Smooth muscle cell (in vitro differentiated cells): ENCODE measurements at regions not wholly inside any gene's neighbourhood (a gene's known extent, or its start where the extent isn't known, plus 50 kb on each side); places are given as distances from the start of the nearest gene placed in this dataset.

Experiments
- DNase-seq: peaks from one replicate; lab custom pipeline; 2025; ENCODE audit not compliant: unreplicated experiment; lab: John Stamatoyannopoulos, UW
- H2AFZ ChIP-seq: fragments of 200-600 bp; sonication (generic); 2 replicates; pipeline ENCODE4 v1.6.0; 2016; ENCODE audit warnings: antibody characterized with exemption, low read depth, mild to moderate bottlenecking
- H3F3A ChIP-seq: fragments of 200-600 bp; sonication (generic); 2 replicates; pipeline ENCODE4 v1.6.0; 2017; ENCODE audit warnings: antibody characterized with exemption, low read depth
- H3K27ac ChIP-seq: fragments of 200-600 bp; sonication (generic); 2 replicates; pipeline ENCODE4 v1.5.1; 2016; ENCODE audit warnings: low read depth, mild to moderate bottlenecking
- H3K27me3 ChIP-seq: fragments of 200-600 bp; sonication (generic); 2 replicates; pipeline ENCODE4 v1.6.1; 2016; ENCODE audit warnings: low read depth, mild to moderate bottlenecking
- H3K36me3 ChIP-seq: fragments of 200-600 bp; sonication (generic); 2 replicates; pipeline ENCODE4 v1.5.1; 2016; ENCODE audit warnings: low read depth
- H3K4me1 ChIP-seq: fragments of 200-600 bp; sonication (generic); 2 replicates; pipeline ENCODE4 v1.5.1; 2016; ENCODE audit warnings: low read depth
- H3K4me2 ChIP-seq: fragments of 200-600 bp; sonication (generic); 2 replicates; pipeline ENCODE4 v1.6.0; 2016; ENCODE audit warnings: mild to moderate bottlenecking
- H3K4me3 ChIP-seq: fragments of 200-600 bp; sonication (generic); 2 replicates; pipeline ENCODE4 v1.5.1; 2016; ENCODE audit warnings: mild to moderate bottlenecking
- H3K79me2 ChIP-seq: fragments of 200-600 bp; sonication (generic); 2 replicates; pipeline ENCODE4 v1.6.0; 2016; ENCODE audit warnings: low read depth, mild to moderate bottlenecking
- H3K9ac ChIP-seq: fragments of 200-600 bp; sonication (generic); 2 replicates; pipeline ENCODE4 v1.6.0; 2016; ENCODE audit warnings: low read depth
- H3K9me3 ChIP-seq: fragments of 200-600 bp; sonication (generic); replicated peaks from 2 replicates; pipeline ENCODE4 v1.5.1; 2016; ENCODE audit warnings: low read depth
- H4K20me1 ChIP-seq: fragments of 200-600 bp; sonication (generic); 2 replicates; pipeline ENCODE4 v1.6.0; 2016; ENCODE audit warnings: low read depth
- WGBS: methylation state at CpG from one replicate; pipeline ENCODE4 v1.1.7; 2016; ENCODE audit warnings: low lambda C conversion rate; 5-methylcytosine and 5-hydroxymethylcytosine counted together
- TF ChIP-seq, protein P1 (sequence below): fragments of 200-600 bp; sonication (generic); IDR thresholded peaks from 2 replicates; pipeline ENCODE4 v1.5.1; 2017; ENCODE audit warnings: borderline replicate concordance, mild to moderate bottlenecking, antibody characterized with exemption; ENCODE audit not compliant: insufficient read depth, poor library complexity, severe bottlenecking

DNA sequence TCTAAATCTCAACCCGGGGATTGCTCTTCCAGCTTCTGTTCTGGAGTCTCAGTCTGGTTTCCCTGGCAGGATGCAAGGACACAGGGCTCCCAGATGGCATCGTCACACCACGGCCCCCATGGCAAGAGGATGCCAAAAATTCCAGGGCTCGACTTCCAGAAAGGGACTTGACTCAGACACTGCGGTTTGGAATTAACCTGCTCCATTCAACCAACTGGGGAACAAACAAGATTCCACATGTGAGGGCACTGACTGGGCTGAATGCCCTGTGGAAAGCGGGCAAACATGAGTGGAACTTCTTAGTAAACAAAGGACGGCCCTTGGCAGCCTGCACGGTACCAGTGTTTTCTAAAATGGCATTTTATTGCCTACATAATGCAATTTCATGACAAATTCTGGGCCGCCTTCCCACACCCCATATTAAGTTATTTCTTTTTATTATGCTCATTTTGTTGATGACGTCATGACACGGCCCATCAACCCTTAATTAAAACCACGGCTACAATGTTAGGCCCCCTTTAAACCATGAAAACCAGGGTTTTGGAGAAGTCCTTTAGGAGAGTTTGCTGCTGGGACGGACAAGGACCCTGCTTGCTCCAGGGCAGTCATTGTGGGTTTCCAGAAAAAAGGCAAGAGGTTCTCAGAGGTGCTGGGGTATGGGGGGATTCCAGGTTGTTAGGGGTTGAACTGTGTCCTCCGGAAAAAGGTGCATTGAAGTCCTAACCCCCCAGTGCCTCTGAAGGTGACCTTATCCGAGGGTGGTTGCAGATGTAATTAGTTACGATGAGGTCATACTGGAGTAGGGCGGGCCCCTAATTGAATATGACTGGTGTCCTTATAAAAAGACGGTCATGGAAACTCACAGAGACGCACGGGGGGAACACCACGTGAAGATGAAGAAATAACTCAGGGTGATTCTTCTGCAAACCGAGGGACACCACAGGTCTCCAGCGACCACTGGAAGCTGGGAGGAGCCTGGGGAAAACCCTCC, 205.6 kb downstream of the FOXL1 start:
- Histone ChIP-seq H2AFZ (no peak overlapping the region), H3K79me2 (no peaks in the 10 kb centered on the region), H3K4me3 (no peak overlapping the region), H4K20me1 (no peaks in the 10 kb centered on the region), H3K9me3 (no peaks in the 10 kb centered on the region), H3K36me3 (no peaks in the 10 kb centered on the region), H3K27me3 (no peaks in the 10 kb centered on the region), H3K27ac (no peak overlapping the region), H3F3A (no peaks in the 10 kb centered on the region), H3K4me2 (no peak overlapping the region), H3K4me1 (no peaks in the 10 kb centered on the region), H3K9ac (no peak overlapping the region)
- 86% methylated on average over 23 of the region's 23 CpGs for WGBS
- DNase-seq: no peak
- TF ChIP-seq, protein P1, sequence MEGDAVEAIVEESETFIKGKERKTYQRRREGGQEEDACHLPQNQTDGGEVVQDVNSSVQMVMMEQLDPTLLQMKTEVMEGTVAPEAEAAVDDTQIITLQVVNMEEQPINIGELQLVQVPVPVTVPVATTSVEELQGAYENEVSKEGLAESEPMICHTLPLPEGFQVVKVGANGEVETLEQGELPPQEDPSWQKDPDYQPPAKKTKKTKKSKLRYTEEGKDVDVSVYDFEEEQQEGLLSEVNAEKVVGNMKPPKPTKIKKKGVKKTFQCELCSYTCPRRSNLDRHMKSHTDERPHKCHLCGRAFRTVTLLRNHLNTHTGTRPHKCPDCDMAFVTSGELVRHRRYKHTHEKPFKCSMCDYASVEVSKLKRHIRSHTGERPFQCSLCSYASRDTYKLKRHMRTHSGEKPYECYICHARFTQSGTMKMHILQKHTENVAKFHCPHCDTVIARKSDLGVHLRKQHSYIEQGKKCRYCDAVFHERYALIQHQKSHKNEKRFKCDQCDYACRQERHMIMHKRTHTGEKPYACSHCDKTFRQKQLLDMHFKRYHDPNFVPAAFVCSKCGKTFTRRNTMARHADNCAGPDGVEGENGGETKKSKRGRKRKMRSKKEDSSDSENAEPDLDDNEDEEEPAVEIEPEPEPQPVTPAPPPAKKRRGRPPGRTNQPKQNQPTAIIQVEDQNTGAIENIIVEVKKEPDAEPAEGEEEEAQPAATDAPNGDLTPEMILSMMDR: no peak

GRCh38 chr16:86786338-86786737, 208.0 kb downstream of the FOXL1 start:
- TF ChIP-seq, protein P1: no peak
- 95% methylated on average over 4 of the region's 4 CpGs for WGBS

GRCh38 chr16:86786994-86787393, 208.6 kb downstream of the FOXL1 start:
- TF ChIP-seq, protein P1: no peak
- Histone ChIP-seq H3K4me2 (no peak overlapping the region), H3F3A (peaks cover 5% of the 10 kb centered on the region), H3K27ac (no peak overlapping the region), H3K4me1 (peaks cover 12% of the 10 kb centered on the region), H4K20me1 (no peaks in the 10 kb centered on the region), H2AFZ (no peak overlapping the region), H3K9me3 (no peaks in the 10 kb centered on the region), H3K79me2 (no peaks in the 10 kb centered on the region), H3K4me3 (no peak overlapping the region), H3K36me3 (no peaks in the 10 kb centered on the region), H3K9ac (no peak overlapping the region), H3K27me3 (no peaks in the 10 kb centered on the region)
- no peak for DNase-seq
- 95% methylated on average over 1 of the region's 1 CpG for WGBS

More at GRCh38 chr16:86786338-86786737, 208.0 kb downstream of the FOXL1 start:
- no peak overlapping the region for H3K27ac ChIP-seq
- H3K4me3 ChIP-seq: no peak overlapping the region
- H3K4me2 ChIP-seq: no peak overlapping the region
- H3K36me3 ChIP-seq: no peaks in the 10 kb centered on the region
- H3F3A ChIP-seq: peaks cover 5% of the 10 kb centered on the region
- no peak for DNase-seq
- H3K79me2 ChIP-seq: no peaks in the 10 kb centered on the region
- H3K9me3 ChIP-seq: no peaks in the 10 kb centered on the region
- peaks cover 11% of the 10 kb centered on the region for H3K4me1 ChIP-seq
- H2AFZ ChIP-seq: no peak overlapping the region
- no peak overlapping the region for H3K9ac ChIP-seq
- H3K27me3 ChIP-seq: no peaks in the 10 kb centered on the region
- no peaks in the 10 kb centered on the region for H4K20me1 ChIP-seq
